Body of pancreas (tissue), 4 donors: ENCODE measurements at regions not wholly inside any gene's neighbourhood (a gene's known extent, or its start where the extent isn't known, plus 50 kb on each side); places are given as distances from the start of the nearest gene placed in this dataset.

ENCODE experiments used
- ATAC-seq: fragments of 150-250 bp; one replicate; pipeline ENCODE4 v1.9.1; 2016
- DNase-seq, 4 donors: peaks; one replicate each; pipeline ENCODE4 v3.0.0-alpha.2; 2019
- H3K27ac ChIP-seq, 4 donors: fragments of 200-600 bp; sonication (generic); 1 replicate in 3 of 4; 2 replicates in 1 of 4; pipeline versions ENCODE4 v1.5.1 to v1.6.1; 2016 to 2019; ENCODE audit warnings: mild to moderate bottlenecking in 1 of 4, mixed read lengths in 1 of 4, moderate library complexity in 1 of 4
- H3K27me3 ChIP-seq, 2 donors: fragments of 200-600 bp; sonication (generic); one replicate each; pipeline ENCODE4 v1.6.0; 2016; ENCODE audit warnings: mild to moderate bottlenecking in 1 of 2
- H3K36me3 ChIP-seq, 2 donors: fragments of 200-600 bp; sonication (generic); replicated peaks in 1 of 2; 2 replicates each; pipeline ENCODE4 v1.5.1; 2016; ENCODE audit warnings: low read depth in 2 of 2; ENCODE audit not compliant: insufficient read depth in 1 of 2
- H3K4me1 ChIP-seq: fragments of 200-600 bp; sonication (generic); one replicate; pipeline ENCODE4 v1.6.0; 2016
- H3K4me3 ChIP-seq, 2 donors: fragments of 200-600 bp; sonication (generic); 1 replicate in 1 of 2; 2 replicates in 1 of 2; pipeline ENCODE4 v1.5.1; 2016 to 2019
- H3K9me3 ChIP-seq, 3 donors: fragments of 200-600 bp; sonication (generic); 1 replicate in 2 of 3; 2 replicates in 1 of 3; pipeline ENCODE4 v1.5.1; 2016
- POLR2A ChIP-seq, 3 donors: fragments of 450-650 bp; IDR thresholded peaks; one replicate each; pipeline ENCODE4 v1.6.1; 2016; ENCODE audit warnings: antibody characterized with exemption in 3 of 3, mild to moderate bottlenecking in 2 of 3
- WGBS, 2 donors: methylation state at CpG; one replicate each; pipeline ENCODE4 v1.1.5; 2017; 5-methylcytosine and 5-hydroxymethylcytosine counted together
- intact Hi-C: fragments of 100-400 bp; cut with DNase I; formaldehyde crosslinking; loops from one replicate; pipeline ENCODE4 v1.15.1; 2023
- TF ChIP-seq, protein P1 (sequence below), 7 experiments: fragments of 450-650 bp in 4 of 7; fragments of 200-600 bp in 3 of 7; sonication (generic) in 3 of 7; IDR thresholded peaks; one replicate each; pipeline ENCODE4 v1.5.1; 2016 to 2019; ENCODE audit warnings: antibody characterized with exemption in 7 of 7

DNA sequence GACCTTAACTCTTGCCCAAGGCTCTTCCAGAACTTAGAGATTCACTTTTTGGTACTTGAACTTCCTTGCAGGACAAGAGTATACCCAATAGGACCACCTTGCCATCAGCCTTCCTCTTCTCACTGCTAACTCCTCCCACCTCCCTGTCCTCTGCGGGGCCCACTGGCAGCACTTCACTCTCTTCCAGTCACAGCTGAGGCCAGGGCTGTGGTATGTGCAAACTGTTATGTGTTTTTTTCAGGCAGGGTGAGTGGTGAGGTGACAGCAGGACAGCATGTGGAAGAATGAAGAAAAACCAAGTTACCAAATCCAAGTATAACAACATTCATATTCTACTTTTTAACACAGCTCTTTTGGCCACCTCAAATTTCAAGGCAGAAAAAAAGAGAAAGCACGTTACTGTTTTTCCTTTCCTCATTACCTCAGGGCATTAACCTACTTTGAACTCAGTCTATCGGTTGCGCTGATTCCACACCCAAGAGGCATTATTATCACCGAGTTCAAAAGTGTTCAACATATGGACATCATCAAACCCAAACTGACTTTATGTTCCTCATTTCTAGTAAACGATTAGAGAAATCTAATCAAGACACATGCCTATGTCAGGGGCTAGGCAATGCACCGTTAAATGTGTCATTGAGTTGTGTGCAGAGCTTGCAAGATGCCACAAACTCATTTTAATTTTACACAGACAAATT is 605.2 kb upstream of the SYT4 start:
- DNase-seq (no peak), ATAC-seq (no peak)
- Histone ChIP-seq H3K9me3 (no peaks in the 10 kb centered on the region), H3K4me1 (no peaks in the 10 kb centered on the region), H3K27me3 (no peaks in the 10 kb centered on the region), H3K36me3 (no peaks in the 10 kb centered on the region), H3K4me3 (no peak overlapping the region), H3K27ac (no peak overlapping the region)
- TF ChIP-seq POLR2A (IDR thresholded peaks at IDR 0.05), result no peak
- TF ChIP-seq, protein P1, sequence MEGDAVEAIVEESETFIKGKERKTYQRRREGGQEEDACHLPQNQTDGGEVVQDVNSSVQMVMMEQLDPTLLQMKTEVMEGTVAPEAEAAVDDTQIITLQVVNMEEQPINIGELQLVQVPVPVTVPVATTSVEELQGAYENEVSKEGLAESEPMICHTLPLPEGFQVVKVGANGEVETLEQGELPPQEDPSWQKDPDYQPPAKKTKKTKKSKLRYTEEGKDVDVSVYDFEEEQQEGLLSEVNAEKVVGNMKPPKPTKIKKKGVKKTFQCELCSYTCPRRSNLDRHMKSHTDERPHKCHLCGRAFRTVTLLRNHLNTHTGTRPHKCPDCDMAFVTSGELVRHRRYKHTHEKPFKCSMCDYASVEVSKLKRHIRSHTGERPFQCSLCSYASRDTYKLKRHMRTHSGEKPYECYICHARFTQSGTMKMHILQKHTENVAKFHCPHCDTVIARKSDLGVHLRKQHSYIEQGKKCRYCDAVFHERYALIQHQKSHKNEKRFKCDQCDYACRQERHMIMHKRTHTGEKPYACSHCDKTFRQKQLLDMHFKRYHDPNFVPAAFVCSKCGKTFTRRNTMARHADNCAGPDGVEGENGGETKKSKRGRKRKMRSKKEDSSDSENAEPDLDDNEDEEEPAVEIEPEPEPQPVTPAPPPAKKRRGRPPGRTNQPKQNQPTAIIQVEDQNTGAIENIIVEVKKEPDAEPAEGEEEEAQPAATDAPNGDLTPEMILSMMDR (IDR thresholded peaks at IDR 0.05), result no peak
- intact Hi-C loops, result no loop called here
- 72 to 81% methylated on average over 7 of the region's 7 CpGs for WGBS, 2 donors

DNA sequence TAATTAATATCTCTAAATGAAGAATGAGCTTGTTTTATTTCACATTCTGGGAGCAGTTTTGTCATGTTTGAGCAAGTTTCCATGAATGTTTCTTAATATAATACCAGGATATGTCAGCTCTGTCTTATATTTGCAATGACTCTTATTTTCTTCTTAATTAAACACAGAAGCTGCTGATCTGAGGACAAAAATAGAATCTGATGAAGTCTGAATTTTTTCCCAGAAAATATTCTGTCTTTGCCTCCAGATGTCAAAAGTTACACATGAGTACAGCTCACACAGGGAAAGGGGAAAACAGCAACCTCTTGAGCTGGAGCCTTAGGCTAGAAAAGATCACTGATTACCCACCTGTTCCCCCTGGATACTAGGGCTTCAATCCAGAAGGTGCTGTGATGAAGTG is 606.6 kb upstream of the SYT4 start:
- intact Hi-C loops, result no loop called here
- H3K4me3 ChIP-seq, result no peak overlapping the region
- no peak overlapping the region for H3K27ac ChIP-seq
- no peak for DNase-seq
- no peaks in the 10 kb centered on the region for H3K36me3 ChIP-seq
- no peaks in the 10 kb centered on the region for H3K9me3 ChIP-seq
- H3K4me1 ChIP-seq, result no peaks in the 10 kb centered on the region
- no peak for ATAC-seq
- no peaks in the 10 kb centered on the region for H3K27me3 ChIP-seq
- TF ChIP-seq, protein P1 (IDR thresholded peaks at IDR 0.05), result no peak
- no peak for TF ChIP-seq POLR2A (IDR thresholded peaks at IDR 0.05)

DNA sequence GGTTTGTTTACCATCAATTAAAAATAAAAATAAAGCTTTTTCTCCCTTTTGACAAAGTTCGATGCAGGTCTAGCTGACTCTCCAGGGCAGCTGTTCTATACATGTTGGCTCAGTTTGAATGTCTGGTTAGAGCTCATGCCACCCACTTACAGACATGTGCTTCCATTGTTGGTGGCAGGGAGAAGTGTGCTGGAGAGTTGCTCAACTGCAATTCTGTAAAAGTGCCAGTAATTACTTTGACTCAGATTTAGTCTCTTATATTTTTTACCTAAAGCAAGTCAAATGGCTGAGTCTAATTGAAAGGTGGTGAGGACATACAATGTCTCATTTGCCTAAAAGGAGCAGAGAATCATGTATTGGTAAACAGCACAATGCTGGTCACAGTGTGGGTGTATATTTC is 609.1 kb upstream of the SYT4 start:
- Histone ChIP-seq H3K4me1 (no peaks in the 10 kb centered on the region), H3K36me3 (no peaks in the 10 kb centered on the region), H3K4me3 (no peak overlapping the region), H3K27ac (no peak overlapping the region), H3K9me3 (no peaks in the 10 kb centered on the region), H3K27me3 (no peaks in the 10 kb centered on the region)
- intact Hi-C loops, result no loop called here
- ATAC-seq (no peak), DNase-seq (no peak)
- WGBS, 2 donors, result 86 to 92% methylated on average over 1 of the region's 1 CpG
- TF ChIP-seq, protein P1 (IDR thresholded peaks at IDR 0.05), result no peak
- TF ChIP-seq POLR2A (IDR thresholded peaks at IDR 0.05), result no peak

DNA sequence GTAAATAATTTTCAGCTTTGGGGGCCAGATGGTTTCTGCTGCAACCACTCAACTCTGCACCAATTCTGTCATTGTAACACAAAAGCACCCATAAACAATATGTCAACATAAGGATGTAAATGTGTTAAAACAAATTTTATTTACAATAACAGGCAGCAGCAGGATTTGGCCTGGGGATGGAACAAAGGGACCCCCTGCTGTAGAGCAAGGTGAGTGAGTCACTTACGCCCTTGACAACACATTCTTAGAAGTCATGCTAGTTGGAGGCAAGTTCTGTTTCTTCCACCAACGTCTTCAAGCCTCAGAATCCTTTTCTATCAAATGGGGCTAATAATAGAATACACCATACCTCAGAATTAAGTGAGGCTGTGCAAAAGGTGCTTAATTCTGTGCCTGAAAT is 610.2 kb upstream of the SYT4 start:
- Histone ChIP-seq H3K4me3 (no peak overlapping the region), H3K27ac (no peak overlapping the region), H3K36me3 (no peaks in the 10 kb centered on the region), H3K27me3 (no peaks in the 10 kb centered on the region), H3K4me1 (no peaks in the 10 kb centered on the region), H3K9me3 (no peaks in the 10 kb centered on the region)
- DNase-seq (no peak), ATAC-seq (no peak)
- TF ChIP-seq, protein P1 (IDR thresholded peaks at IDR 0.05), result no peak
- TF ChIP-seq POLR2A (IDR thresholded peaks at IDR 0.05), result no peak
- 72 to 73% methylated on average over 2 of the region's 2 CpGs for WGBS, 2 donors
- intact Hi-C loops, result no loop called here

DNA sequence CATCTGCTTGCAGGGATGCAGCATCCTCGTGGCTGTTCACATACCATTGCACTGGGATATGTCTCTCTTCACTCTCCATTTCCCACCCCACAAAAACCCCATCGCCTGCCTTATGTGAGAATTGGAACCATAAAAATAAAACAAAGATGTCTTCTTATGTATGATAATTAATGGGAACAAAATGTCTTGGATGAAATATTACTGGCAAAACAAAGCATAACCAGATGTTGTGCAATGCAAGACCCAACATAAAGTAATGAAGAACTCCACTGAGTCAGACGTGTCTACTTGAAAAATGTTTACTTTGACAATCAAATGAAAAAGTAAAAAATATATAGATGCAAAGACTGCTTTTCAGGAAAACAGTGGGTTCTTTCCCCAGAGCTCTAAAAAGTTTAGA is 611.3 kb upstream of the SYT4 start:
- WGBS, 2 donors, result 59 to 60% methylated on average over 3 of the region's 3 CpGs
- Histone ChIP-seq H3K4me1 (no peaks in the 10 kb centered on the region), H3K27ac (no peak overlapping the region), H3K36me3 (no peaks in the 10 kb centered on the region), H3K4me3 (no peak overlapping the region), H3K27me3 (no peaks in the 10 kb centered on the region), H3K9me3 (no peaks in the 10 kb centered on the region)
- intact Hi-C loops, result no loop called here
- DNase-seq (no peak), ATAC-seq (no peak)
- TF ChIP-seq, protein P1 (IDR thresholded peaks at IDR 0.05), result no peak
- no peak for TF ChIP-seq POLR2A (IDR thresholded peaks at IDR 0.05)
